LoVo (cell line): ENCODE measurements at regions not wholly inside any gene's neighbourhood (a gene's known extent, or its start where the extent isn't known, plus 50 kb on each side); places are given as distances from the start of the nearest gene placed in this dataset.

Experiments
- DNase-seq: peaks from one replicate; pipeline ENCODE4 v3.0.0-alpha.2; 2016; ENCODE audit warnings: low spot score

DNA sequence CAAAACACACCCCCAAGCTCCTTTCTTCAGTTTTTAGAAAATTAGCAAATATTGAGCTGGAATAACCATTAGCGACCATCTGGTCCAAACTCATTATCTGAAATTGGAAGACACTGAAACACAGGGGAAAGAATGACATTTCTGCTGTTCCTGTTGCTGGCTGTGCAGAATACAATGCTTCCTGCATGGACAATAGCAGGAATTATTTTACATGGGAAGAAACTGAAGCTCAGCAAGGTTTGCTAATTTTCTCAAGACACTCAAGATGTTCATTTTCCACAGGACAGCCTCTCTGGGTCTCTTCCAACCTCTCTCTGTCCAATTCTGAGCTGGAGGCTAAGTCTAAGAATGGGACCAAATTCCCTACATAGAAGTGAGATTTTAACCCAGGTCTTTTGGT lies 81.9 kb upstream of the TNS3 start:
- DNase-seq: no peak

- DNase-seq: no peak
Measured at GRCh38 chr7:47663213-47663612, 81.3 kb upstream of the TNS3 start.

DNA sequence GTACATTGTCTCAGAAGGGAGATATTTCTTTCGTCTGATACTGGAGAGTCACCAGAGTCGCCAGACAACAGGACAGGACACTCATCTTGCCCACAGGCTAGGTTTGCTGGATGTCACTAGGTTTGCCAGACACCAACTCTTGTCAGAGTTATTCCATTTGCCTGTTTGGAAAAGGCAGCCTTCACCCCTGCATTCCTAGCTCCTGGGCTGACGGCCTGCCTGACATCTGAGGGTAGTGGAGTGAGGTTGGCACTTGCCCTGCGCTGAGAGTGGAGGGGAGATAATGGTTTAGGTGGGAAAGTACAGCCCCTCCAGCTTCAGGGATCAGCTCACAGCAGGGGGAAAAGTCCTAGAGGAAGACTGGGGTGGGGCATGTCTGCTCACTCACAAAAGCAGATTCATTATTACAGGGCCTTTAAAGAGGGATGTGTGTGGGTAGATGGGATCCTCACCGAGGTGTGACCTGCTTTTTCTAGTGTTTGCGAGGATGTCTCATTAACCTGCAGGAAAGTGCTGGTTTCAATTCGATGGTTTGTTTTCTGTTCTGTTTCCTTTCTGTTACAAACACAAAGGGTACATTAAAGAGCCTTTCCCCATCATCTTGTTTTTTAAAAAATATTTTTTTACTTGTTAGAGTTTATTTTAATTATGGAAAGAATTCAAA lies 79.3 kb upstream of the TNS3 start:
- DNase-seq: no peak

GRCh38 chr7:47659664-47660462 lies 78.0 kb upstream of the TNS3 start:
- DNase-seq: no peak

- DNase-seq: no peak
Measured at GRCh38 chr7:47658886-47659635, 77.2 kb upstream of the TNS3 start.

DNA sequence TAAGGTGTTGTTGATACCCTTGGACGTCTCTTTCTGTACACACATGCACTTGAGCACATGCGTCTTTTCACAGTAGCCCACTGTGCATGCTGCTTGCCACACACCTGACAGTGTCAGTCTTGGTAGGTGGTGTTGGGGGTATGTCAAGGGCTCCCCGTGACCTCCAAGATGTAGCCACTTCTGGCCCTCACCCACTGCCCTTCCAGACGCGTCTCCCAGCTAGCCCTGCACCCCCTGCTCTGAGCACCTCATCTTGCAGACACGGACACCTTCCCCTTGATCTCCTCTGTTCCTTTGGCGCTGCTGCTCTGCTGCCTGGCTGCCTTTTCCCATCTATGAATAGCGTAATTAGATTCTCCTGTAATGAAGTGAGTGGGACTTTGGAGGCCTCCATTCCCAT lies 75.2 kb upstream of the TNS3 start:
- DNase-seq: no peak

DNA sequence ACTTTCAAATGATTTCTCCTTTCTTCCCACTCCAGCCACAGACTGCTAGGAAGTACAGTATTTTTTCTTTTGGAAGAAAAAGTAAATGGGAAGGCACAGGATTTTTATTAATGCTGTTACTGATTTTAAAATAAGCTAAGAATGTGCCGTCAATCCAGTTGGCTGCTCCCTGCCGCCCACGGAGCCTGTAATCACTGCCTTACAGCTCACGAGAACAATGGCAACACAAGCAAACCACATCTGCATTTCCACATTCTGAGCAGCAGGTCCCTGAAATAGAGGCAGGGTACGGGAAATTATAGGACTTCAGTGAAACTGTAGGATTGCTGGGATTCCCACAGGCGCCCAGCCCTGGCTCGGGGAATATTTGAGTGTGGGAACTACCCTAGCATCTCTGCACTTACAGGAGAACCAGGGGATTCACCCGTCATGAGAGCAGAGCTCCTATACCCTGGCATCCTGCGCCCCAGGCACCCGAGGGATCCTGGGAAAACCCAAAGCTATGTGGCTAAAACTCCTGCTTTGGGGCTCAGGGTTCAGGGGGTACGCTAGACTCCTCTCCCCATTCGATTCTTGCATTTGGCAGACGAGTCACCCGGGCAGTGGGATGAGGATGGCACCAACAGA lies 72.9 kb upstream of the TNS3 start:
- DNase-seq: no peak

- DNase-seq: no peak
Measured at GRCh38 chr7:47653550-47654411, 71.9 kb upstream of the TNS3 start.

- no peak for DNase-seq
Measured at GRCh38 chr7:47652591-47652990, 70.7 kb upstream of the TNS3 start.

- no peak for DNase-seq
Measured at GRCh38 chr7:47651355-47652317, 69.7 kb upstream of the TNS3 start.

DNA sequence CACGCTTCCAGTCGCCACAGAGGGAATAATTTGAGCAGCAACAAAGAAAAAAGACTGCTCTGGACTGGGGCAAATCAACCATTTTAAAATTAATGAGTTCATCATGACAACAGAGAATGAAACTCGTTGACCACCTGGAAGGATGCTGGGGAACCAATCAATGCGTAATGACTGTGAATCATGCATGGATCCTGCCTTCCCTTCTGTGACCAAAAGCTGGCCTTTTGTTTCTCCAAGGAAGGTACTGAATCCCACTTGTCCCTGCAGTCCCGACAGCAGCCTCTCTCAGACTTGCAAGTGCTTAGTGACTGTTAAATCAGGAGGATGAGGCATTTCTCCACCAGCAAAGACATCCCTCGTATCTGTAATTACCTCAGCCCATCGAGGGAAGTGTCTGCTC lies 68.0 kb upstream of the TNS3 start:
- DNase-seq: no peak

DNA sequence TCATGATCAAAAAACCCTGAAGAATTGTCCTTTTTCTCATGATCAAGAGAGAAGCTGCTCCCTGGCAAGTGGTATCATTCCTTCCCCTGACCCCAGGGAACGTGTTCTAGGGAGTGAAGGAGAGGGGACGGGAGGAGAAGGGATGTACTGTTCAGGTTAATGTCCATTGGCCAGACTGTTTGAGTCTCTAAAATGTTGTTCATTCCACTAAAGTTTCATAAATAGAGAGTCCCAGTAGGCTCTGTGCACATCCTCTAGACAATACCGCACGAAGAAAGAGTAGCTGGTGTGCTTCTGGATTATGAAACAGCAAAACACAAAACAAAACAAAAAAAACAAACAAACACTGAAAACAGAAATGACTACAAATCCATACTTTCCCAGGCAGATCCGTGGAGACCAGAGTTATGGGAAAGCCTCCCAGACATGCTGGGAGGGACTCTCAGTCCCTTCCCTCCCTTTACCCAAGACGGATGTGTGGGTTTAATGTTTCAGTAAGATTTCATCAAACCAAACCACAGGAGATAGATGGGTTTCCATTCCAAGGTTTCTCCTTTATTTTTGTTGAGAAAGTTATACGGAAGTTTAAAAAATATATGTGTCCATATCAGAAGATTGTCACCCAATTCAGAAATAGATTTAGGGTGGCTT lies 66.5 kb upstream of the TNS3 start:
- no peak for DNase-seq

GRCh38 chr7:47647918-47648250 lies 66.0 kb upstream of the TNS3 start:
- no peak for DNase-seq

- DNase-seq: no peak
Measured at GRCh38 chr7:47647181-47647917, 65.4 kb upstream of the TNS3 start.

DNA sequence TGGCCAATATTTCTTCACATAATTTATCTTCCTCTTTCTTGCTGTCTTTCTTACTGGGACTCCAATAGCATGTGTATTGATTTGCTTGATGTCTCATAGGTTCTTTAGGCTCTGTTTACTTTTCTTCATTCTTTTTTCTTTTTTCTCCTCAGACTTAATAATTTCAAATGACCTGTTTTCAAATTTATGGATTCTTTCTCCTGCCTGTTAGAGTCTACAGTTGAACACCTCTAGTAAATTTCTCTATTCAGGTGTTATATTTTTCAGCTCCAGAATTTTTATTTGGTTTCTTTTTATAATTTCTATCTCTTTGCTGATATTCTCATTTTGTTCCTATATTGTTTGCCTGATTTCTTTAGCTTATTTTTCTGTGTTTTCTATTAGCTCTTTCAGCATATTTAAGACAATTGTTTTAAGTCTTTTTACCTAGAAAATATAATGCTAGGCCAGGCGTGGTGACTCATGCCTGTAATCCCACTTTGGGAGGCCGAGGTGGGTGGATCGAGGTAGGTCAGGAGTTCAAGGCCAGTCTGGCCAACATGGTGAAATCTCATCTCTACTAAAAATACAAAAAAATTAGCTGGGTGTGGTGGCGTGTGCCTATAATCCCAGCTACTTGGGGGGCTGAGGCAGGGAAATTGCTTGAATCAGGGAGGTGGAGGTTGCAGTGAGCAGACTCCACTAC lies 61.9 kb upstream of the TNS3 start:
- no peak for DNase-seq

DNA sequence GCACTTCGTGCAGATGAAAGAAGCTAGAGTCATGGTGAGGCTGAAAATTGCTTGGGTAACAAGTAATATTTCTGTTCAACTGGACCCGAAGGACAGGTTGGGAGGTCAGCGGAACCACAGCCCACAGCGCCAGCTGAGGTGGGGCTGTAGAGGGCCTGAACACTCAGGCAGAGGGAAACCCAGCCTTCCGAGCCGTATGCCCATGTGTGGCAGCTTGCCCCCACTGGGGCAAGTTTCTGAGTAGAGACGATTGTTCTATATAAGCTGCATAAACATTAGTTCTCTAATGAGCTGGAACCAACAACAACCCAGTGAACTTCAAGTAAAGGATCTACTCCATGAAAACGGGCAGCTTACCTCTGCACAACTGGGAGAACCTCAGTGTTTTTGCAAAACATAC lies 58.4 kb upstream of the TNS3 start:
- DNase-seq: no peak

- no peak for DNase-seq
Measured at GRCh38 chr7:47639495-47640110, 57.7 kb upstream of the TNS3 start.

GRCh38 chr7:47638679-47639315 lies 56.9 kb upstream of the TNS3 start:
- no peak for DNase-seq
